ENCODE measurements at regions not wholly inside any gene's neighbourhood (a gene's known extent, or its start where the extent isn't known, plus 50 kb on each side); places are given as distances from the start of the nearest gene placed in this dataset.

DNA sequence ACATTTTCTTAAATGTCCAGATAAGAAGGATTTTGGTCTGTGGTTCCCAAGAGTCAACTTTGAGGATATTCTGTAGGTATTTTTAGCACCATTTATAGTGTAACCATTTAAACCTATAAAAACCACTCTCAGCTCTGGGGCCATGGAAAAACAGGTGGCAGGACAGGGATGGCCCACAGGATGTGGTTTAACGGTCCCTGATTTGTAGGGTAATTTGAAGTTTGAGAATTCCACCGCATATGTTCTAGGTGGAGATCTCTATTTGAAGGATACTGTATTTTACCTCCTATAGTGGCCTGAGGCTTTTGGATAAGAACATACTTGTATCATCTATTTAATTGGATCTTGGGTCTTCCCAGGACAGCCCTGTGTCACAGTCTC lies 62.4 kb upstream of the IGLL5 start:
- TF ChIP-seq EP300 (conservative IDR thresholded peaks at IDR 0.05; ENCODE audit: poor library complexity, severe bottlenecking) (no peak), POLR2AphosphoS5 (IDR thresholded peaks at IDR 0.05) (no peak), EZH2 (IDR thresholded peaks at IDR 0.05; ENCODE audit: borderline replicate concordance, insufficient read depth, low read length, poor library complexity, severe bottlenecking) (no peak), MXI1 (conservative IDR thresholded peaks at IDR 0.05; ENCODE audit: poor library complexity, severe bottlenecking) (no peak), RAD21 (conservative IDR thresholded peaks at IDR 0.05) (no peak)
- TF ChIP-seq, protein P1, sequence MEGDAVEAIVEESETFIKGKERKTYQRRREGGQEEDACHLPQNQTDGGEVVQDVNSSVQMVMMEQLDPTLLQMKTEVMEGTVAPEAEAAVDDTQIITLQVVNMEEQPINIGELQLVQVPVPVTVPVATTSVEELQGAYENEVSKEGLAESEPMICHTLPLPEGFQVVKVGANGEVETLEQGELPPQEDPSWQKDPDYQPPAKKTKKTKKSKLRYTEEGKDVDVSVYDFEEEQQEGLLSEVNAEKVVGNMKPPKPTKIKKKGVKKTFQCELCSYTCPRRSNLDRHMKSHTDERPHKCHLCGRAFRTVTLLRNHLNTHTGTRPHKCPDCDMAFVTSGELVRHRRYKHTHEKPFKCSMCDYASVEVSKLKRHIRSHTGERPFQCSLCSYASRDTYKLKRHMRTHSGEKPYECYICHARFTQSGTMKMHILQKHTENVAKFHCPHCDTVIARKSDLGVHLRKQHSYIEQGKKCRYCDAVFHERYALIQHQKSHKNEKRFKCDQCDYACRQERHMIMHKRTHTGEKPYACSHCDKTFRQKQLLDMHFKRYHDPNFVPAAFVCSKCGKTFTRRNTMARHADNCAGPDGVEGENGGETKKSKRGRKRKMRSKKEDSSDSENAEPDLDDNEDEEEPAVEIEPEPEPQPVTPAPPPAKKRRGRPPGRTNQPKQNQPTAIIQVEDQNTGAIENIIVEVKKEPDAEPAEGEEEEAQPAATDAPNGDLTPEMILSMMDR (IDR thresholded peaks at IDR 0.05; ENCODE audit: poor library complexity, severe bottlenecking) = no peak
- TF ChIP-seq, protein P2, sequence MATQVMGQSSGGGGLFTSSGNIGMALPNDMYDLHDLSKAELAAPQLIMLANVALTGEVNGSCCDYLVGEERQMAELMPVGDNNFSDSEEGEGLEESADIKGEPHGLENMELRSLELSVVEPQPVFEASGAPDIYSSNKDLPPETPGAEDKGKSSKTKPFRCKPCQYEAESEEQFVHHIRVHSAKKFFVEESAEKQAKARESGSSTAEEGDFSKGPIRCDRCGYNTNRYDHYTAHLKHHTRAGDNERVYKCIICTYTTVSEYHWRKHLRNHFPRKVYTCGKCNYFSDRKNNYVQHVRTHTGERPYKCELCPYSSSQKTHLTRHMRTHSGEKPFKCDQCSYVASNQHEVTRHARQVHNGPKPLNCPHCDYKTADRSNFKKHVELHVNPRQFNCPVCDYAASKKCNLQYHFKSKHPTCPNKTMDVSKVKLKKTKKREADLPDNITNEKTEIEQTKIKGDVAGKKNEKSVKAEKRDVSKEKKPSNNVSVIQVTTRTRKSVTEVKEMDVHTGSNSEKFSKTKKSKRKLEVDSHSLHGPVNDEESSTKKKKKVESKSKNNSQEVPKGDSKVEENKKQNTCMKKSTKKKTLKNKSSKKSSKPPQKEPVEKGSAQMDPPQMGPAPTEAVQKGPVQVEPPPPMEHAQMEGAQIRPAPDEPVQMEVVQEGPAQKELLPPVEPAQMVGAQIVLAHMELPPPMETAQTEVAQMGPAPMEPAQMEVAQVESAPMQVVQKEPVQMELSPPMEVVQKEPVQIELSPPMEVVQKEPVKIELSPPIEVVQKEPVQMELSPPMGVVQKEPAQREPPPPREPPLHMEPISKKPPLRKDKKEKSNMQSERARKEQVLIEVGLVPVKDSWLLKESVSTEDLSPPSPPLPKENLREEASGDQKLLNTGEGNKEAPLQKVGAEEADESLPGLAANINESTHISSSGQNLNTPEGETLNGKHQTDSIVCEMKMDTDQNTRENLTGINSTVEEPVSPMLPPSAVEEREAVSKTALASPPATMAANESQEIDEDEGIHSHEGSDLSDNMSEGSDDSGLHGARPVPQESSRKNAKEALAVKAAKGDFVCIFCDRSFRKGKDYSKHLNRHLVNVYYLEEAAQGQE (IDR thresholded peaks at IDR 0.05; ENCODE audit: borderline replicate concordance) = no peak

Data from neural cell (in vitro differentiated cells).